ENCODE measurements at regions not wholly inside any gene's neighbourhood (a gene's known extent, or its start where the extent isn't known, plus 50 kb on each side); places are given as distances from the start of the nearest gene placed in this dataset.
"Not testable (repeated sequence)": the region's sequence is repeated elsewhere in the genome, so short reads cannot be mapped to it uniquely, and the experiment has no call there.

DNA sequence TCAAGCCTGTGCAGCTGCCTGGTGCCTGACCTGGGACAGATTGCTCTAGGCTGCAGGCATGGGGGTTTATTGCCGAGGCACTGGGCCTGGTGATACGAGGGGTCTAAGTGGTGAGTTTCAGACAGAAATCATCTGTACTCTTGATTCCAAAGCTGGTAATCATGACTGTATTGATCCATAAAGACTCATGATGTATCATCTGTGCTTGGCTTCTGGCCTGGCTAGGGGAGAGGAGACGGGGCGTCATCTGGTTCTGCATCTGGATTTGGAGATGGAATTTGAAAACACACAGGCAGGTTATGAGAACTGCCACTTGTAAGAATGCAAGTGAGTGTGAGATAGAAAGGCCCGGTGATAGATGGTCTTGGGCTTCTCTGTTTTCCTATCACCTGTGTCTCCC, 337.4 kb upstream of the C2CD4B start:
- DNase-seq (ENCODE audit: low read depth in 2 of 2), result no peak

GRCh38 chr15:62503451-62503850, 338.4 kb upstream of the C2CD4B start:
- DNase-seq (ENCODE audit: low read depth in 2 of 2), result no peak

DNA sequence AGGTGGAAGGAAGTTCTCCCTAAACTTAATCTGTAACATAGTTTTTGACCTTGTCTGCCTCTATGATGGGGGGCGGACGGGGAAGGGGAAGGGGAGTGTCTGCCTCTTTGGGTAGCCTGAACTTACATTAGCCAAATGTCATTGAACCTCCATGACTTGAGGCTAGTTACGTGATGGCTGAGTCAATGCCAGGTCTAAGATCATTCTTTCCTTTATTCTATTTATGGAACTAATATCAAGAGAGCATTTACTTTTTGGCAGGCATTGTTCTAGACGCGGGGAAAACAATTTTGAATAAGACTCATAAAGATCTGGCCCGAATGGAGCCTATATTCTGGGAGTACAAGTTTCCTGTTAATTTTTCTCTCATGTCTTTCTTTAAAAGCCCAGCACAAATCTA, 340.7 kb upstream of the C2CD4B start:
- DNase-seq (ENCODE audit: low read depth in 2 of 2), result no peak

GRCh38 chr15:62506217-62506805, 341.2 kb upstream of the C2CD4B start:
- DNase-seq (ENCODE audit: low read depth in 2 of 2), result no peak

- no peak for DNase-seq (ENCODE audit: low read depth in 2 of 2)
Observed at GRCh38 chr15:62509395-62509958, 344.4 kb upstream of the C2CD4B start.

DNA sequence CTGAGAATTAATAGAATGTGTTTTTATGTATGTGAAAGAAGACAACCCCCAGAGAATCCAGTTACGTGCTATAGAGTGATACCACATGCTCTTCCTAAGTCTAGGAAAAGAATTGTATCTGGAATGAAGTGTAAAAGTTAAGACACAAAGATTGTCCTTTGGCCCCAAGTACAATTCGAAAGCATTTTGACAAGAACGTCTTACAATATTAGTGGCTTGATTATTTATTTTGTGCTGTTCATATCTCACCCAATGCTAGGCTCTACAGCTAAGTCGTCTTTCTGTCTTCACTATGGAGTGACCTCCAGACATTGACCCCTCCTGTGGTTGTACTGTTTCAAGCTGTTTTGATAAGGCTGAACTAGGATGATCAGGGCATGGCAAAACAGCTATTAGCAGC, 345.7 kb upstream of the C2CD4B start:
- DNase-seq (ENCODE audit: low read depth in 2 of 2), result no peak

DNA sequence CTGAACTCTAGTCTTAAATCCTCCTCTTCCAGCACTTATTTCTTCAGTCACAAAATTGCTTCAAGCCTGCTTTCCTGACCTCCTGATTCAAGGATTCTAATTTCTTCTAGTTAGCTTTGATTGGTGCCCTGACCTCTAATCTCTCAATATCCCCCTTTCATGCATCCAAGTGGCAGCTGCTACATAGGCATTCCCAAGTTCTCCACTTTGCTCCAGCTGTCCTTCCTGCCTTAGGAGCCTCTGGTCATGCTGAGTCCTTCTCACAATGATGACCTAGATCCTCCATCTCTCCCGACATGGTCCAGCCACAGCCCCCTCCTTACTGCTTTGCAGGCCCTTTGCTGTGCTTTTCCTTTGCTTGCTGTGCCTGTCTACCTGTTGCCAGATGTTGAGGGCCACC, 347.8 kb upstream of the C2CD4B start:
- DNase-seq (ENCODE audit: low read depth in 2 of 2), result no peak

- DNase-seq (ENCODE audit: low read depth in 2 of 2), result no peak
Observed at GRCh38 chr15:62513893-62514292, 348.8 kb upstream of the C2CD4B start.

DNA sequence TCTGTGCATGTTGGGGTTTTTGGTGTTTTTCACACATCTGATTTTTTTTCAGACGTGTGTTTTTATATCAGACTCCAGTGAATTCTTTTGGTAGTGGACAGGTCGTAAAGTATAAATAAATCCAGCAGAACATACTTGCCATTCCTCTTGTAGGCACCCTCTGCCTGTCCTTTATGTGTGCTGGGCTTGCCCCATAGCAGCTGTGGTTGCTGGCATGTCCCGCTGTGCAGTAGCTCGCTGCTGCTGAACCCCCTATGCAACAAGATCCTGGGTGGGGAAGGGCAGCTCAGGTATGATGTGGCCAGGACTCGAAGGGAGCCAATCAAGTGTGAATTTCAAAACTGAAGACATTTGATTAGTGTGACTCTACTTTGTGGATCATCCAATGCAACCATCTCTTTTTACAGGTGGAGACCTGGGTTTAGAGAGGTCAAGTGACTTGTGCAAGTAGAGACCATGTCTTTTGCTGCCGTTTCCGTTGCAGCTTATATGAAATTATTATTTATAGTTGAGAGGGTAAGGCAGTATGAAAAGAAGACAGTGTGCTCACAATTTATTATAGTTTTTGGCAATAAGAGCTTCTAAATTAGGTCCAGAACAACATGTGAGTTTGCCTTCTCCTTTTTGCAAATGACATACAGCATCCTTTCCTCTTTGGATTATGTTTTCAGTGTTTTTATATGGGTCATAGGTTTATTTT, 350.8 kb upstream of the C2CD4B start:
- no peak for DNase-seq (ENCODE audit: low read depth in 2 of 2)

DNA sequence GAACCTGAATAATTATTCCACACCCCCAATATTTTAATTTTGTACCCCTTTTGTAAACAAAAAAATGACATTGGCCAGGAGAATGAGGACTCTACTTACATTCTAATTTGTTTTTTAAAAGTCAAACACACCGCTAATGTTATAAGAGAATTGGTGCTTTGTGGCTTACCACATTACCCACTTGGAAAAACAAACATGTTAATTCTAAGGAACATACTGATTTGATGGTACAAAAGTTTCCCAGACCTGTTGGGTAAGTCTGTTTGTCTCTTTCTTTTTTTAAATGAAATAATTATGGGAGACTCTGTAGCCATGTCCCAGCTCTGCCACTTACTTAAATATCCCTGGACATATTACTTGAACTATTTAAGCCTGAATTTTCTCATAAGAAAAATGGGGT, 352.5 kb upstream of the C2CD4B start:
- no peak for DNase-seq (ENCODE audit: low read depth in 2 of 2)

- not testable (repeated sequence) for DNase-seq (ENCODE audit: low read depth in 2 of 2)
Observed at GRCh38 chr15:62518666-62519065, 353.6 kb upstream of the C2CD4B start.

DNA sequence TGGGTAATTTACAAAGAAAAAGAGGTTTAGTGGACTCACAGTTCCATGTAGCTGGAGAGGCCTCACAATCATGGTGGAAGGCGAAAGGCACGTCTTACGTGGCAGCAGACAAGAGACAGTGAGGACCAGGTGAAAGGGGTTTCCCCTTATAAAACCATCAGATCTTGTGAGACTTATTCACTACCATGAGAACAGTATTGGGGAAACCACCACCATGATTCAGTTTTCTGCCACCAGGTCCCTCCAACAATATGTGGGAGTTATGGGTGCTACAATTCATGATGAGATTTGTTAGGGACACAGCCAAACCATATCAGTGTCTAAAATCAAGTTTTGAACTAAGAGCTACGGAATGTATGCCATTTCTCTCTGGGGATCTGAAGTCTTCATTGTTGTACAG, 354.8 kb upstream of the C2CD4B start:
- DNase-seq (ENCODE audit: low read depth in 2 of 2), result no peak

DNA sequence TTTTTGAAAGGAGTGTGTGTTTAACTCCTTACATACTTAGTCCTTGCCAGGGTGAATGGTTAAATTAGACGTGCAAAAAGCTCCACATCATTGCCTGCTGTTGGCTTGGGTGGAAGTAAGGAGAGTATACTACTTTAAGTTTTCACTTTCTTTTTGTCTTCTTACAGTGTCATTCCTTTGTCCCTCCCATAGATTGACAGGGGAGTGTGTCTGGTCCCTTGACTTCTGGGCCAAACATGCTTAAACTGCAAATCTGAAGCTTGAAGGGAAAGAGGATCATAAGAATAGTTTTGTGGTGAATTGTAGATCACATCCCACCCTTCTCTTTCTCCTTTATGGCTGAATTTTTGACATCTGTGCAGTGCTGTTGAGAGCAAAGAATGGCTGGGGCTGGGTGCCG, 355.8 kb upstream of the C2CD4B start:
- no peak for DNase-seq (ENCODE audit: low read depth in 2 of 2)

- no peak for DNase-seq (ENCODE audit: low read depth in 2 of 2)
Observed at GRCh38 chr15:62521396-62521795, 356.3 kb upstream of the C2CD4B start.

- no peak for DNase-seq (ENCODE audit: low read depth in 2 of 2)
Observed at GRCh38 chr15:62524848-62525247, 359.8 kb upstream of the C2CD4B start.

DNA sequence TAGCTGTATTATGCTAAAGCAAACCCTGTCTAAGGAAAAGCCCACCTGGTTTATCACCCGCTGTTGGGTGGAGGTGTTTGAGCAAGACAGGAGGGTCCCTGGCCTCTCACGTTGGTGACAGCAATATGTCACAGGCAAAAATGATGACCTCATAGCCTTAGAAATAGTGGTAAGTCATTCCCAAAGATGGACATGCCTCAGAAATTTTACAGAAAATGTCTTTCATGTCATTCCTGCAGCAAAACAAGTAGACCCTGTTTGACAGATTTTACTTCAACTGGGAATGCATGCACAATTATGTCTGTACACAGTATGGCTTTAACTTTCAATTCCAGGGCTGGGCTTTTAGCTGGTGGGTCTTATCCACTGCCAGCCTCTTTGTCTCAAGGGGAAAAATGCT, 362.3 kb upstream of the C2CD4B start:
- DNase-seq (ENCODE audit: low read depth in 2 of 2), result no peak

DNA sequence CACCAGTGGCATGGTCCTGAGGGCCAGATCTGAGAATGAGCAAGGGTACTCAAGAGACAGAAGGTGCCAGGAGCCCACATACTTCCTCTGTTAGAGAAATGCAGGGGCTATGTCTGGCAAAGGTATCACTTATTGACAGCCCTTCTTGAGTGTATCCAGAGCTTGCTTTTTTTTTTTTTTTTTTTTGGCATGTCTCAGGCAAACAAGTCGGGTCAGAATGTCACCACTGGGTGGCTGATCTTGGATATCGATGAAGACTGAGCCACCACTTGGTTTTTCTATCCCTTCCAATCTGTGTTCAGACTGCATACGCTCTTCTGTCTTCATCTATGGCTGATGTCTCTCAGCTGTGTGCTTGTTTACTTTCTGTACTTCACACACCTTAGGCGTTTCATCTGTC, 363.4 kb upstream of the C2CD4B start:
- DNase-seq (ENCODE audit: low read depth in 2 of 2), result no peak

DNA sequence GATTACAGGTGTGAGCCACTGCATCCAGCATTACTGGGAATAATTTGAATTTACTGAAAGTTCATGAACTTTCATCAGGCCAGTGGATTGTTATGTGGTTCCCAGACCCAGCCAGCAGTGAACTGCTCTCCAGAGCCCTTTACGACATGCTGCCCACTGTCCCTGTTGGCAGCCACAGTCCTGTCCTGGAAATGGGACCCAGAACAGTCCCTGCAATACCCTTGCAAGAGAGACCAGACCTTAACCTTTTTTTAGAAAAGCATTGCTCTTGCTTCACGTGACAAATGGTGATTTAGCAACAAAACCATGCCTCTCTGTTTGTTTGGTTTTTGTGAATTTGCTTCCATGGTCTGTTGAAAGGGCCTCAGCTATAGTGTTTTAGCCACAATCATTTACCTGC, 367.3 kb upstream of the C2CD4B start:
- DNase-seq (ENCODE audit: low read depth in 2 of 2), result no peak

DNA sequence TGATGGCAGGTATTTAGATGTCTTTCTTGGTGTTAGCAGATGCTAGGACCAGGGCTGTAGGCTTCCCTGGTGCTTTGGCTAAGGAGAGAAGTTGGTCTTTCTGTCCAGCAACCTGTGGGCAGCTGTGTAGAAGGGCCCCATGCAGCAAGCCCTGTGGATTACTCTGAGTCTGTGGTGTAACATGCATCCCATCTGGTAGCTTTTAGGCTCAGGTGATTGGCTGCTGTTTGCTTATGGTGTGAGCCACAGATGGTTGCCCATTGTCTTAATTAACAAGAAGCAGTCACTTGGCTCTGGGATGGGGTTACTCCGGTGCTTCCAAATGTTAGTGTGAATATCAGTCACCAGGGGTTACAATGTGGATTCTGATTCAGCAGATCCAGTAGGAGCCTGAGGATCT, 368.6 kb upstream of the C2CD4B start:
- DNase-seq (ENCODE audit: low read depth in 2 of 2), result no peak

- no peak for DNase-seq (ENCODE audit: low read depth in 2 of 2)
Observed at GRCh38 chr15:62534996-62535395, 369.9 kb upstream of the C2CD4B start.

- no peak for DNase-seq (ENCODE audit: low read depth in 2 of 2)
Observed at GRCh38 chr15:62539236-62539635, 374.2 kb upstream of the C2CD4B start.

- no peak for DNase-seq (ENCODE audit: low read depth in 2 of 2)
Observed at GRCh38 chr15:62541250-62541649, 376.2 kb upstream of the C2CD4B start.

- no peak for DNase-seq (ENCODE audit: low read depth in 2 of 2)
Observed at GRCh38 chr15:62541846-62542245, 376.8 kb upstream of the C2CD4B start.

DNA sequence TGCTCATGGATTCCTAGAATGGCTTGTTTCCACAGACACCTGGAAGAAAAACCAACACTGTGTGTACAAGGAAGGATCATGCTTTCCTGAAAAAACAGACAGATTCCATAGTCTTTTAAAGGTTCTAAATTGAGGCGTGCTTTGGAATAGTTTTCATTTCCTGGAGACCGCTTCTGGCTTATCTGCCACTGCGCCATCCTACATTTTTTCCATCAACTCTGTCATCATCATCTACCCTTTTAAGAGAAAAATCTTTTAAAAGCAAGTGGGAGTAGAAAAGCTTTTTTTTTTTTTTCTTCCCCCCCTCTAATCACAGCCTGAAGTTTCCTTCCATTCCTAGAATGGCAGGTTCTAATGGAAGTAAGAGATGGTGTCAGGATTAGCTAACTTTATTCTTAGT, 379.4 kb upstream of the C2CD4B start:
- DNase-seq (ENCODE audit: low read depth in 2 of 2), result no peak

Measured in stimulated activated CD8-positive, alpha-beta memory T cell treated with anti-CD3 and anti-CD28 coated beads, Interleukin-15, amount 100 ng/mL, for 4 hours (primary cell).